ENCODE measurements at regions not wholly inside any gene's neighbourhood (a gene's known extent, or its start where the extent isn't known, plus 50 kb on each side); places are given as distances from the start of the nearest gene placed in this dataset.

DNA sequence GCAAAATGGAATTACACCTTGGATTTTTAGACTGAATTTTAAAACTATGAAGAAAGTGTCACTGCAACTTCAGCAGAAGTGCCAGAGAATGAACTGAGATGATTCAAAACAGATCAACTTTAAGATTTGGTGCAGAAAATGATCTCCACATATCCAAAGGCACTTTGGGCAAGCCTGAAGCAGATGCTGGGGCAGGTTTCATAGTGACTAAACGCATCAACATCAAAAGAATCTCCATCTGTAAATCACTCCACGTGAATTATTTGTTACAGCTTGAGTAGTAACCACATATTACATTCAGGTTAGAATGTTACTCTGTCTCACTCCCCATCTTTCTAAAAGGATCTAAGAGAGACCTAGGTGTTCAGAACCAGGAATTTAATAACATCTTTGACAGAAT, 329.0 kb upstream of the ESRRG start:
- Histone ChIP-seq H3K23ac (ENCODE audit: low read depth, low read length) (no peak overlapping the region), H3K27ac (ENCODE audit: insufficient read depth, low read length) (no peak overlapping the region), H2BK15ac (ENCODE audit: low read depth, low read length) (no peak overlapping the region), H3K9me3 (ENCODE audit: control insufficient read depth, insufficient read depth, low read length) (no peaks in the 10 kb centered on the region), H4K91ac (ENCODE audit: insufficient read depth, low read depth, low read length) (no peak overlapping the region), H2AK9ac (replicated peaks; ENCODE audit: low read depth, low read length, poor library complexity) (no peak overlapping the region), H3K4me1 (ENCODE audit: control insufficient read depth, insufficient read depth, low read length) (no peaks in the 10 kb centered on the region), H2BK120ac (ENCODE audit: low read depth, low read length) (no peak overlapping the region), H3K27me3 (ENCODE audit: control insufficient read depth, insufficient read depth, low read length) (no peaks in the 10 kb centered on the region), H2AK5ac (ENCODE audit: low read depth, low read length) (no peak overlapping the region), H3K4ac (ENCODE audit: low read depth, low read length) (no peak overlapping the region), H2AFZ (replicated peaks; ENCODE audit: low read length, poor library complexity) (no peak overlapping the region), H3K56ac (ENCODE audit: extremely low read depth, insufficient read depth, low read length) (no peak overlapping the region), H4K20me1 (ENCODE audit: insufficient read depth, low read length) (no peaks in the 10 kb centered on the region), H3K9ac (ENCODE audit: low read depth, low read length) (no peak overlapping the region), H3K14ac (replicated peaks; ENCODE audit: low read depth, low read length) (no peak overlapping the region), H4K8ac (ENCODE audit: low read depth in 2 of 2, low read length in 2 of 2) (no peak overlapping the region), H2BK20ac (ENCODE audit: low read depth, low read length) (no peak overlapping the region), H3K4me2 (ENCODE audit: low read depth, low read length) (no peak overlapping the region), H3K9me1 (ENCODE audit: insufficient read depth, low read length) (no peaks in the 10 kb centered on the region; the same call in 1 of the 2 replicates), H3K18ac (ENCODE audit: low read depth, low read length) (no peak overlapping the region), H3K36me3 (ENCODE audit: control insufficient read depth, insufficient read depth, low read length) (no peaks in the 10 kb centered on the region), H2BK5ac (ENCODE audit: low read depth, low read length, poor library complexity, severe bottlenecking) (no peak overlapping the region), H3K79me1 (ENCODE audit: low read depth in 1 of 2, low read length in 2 of 2) (no peaks in the 10 kb centered on the region), H4K5ac (ENCODE audit: low read depth, low read length) (no peak overlapping the region), H3K4me3 (ENCODE audit: insufficient read depth, low read depth, low read length) (no peak overlapping the region)
- no CpG with 5 or more reads among the region's 2 CpGs for WGBS, 2 experiments (ENCODE audit: extremely low coverage in 2 of 2, insufficient read length in 1 of 2)
- peak; percentile 6 for DNase-seq
- dilution Hi-C loops (cut with HindIII; ENCODE audit: low sequenced_read_pairs, unreplicated experiment), result no loop called here
- BruUV-seq (replicated peaks), result no TSS peak
- ATAC-seq (ENCODE audit: low read depth), result no peak
- in situ Hi-C loops (cut with MboI; ENCODE audit: low sequenced_read_pairs), result no loop called here
- TF ChIP-seq MXI1 (IDR thresholded peaks at IDR 0.05; ENCODE audit: borderline replicate concordance, low read depth, low read length) (no peak), RFX5 (IDR thresholded peaks at IDR 0.05; ENCODE audit: low read depth, low read length) (no peak), RAD21 (IDR thresholded peaks at IDR 0.05; ENCODE audit: low read length) (no peak), SMC3 (IDR thresholded peaks at IDR 0.05; ENCODE audit: low read depth, low read length) (no peak), MAFK (IDR thresholded peaks at IDR 0.05; ENCODE audit: low read depth, low read length) (no peak), NFE2L2 (IDR thresholded peaks at IDR 0.05; ENCODE audit: low read depth, low read length) (no peak), BHLHE40 (IDR thresholded peaks at IDR 0.05; ENCODE audit: low read depth, low read length) (no peak)
- TF ChIP-seq, protein P1, sequence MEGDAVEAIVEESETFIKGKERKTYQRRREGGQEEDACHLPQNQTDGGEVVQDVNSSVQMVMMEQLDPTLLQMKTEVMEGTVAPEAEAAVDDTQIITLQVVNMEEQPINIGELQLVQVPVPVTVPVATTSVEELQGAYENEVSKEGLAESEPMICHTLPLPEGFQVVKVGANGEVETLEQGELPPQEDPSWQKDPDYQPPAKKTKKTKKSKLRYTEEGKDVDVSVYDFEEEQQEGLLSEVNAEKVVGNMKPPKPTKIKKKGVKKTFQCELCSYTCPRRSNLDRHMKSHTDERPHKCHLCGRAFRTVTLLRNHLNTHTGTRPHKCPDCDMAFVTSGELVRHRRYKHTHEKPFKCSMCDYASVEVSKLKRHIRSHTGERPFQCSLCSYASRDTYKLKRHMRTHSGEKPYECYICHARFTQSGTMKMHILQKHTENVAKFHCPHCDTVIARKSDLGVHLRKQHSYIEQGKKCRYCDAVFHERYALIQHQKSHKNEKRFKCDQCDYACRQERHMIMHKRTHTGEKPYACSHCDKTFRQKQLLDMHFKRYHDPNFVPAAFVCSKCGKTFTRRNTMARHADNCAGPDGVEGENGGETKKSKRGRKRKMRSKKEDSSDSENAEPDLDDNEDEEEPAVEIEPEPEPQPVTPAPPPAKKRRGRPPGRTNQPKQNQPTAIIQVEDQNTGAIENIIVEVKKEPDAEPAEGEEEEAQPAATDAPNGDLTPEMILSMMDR (conservative IDR thresholded peaks at IDR 0.05; ENCODE audit: low read depth, low read length), result no peak
- TF ChIP-seq, protein P2, sequence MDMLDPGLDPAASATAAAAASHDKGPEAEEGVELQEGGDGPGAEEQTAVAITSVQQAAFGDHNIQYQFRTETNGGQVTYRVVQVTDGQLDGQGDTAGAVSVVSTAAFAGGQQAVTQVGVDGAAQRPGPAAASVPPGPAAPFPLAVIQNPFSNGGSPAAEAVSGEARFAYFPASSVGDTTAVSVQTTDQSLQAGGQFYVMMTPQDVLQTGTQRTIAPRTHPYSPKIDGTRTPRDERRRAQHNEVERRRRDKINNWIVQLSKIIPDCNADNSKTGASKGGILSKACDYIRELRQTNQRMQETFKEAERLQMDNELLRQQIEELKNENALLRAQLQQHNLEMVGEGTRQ (IDR thresholded peaks at IDR 0.05; ENCODE audit: low read depth, low read length), result no peak
- intact Hi-C loops (cut with micrococcal nuclease), result no loop called here
- ChIA-PET POLR2A (ENCODE audit: unreplicated experiment) (no interaction called here), CTCF (no interaction called here)

All from IMR-90 (cell line).